ENCODE measurements at regions not wholly inside any gene's neighbourhood (a gene's known extent, or its start where the extent isn't known, plus 50 kb on each side); places are given as distances from the start of the nearest gene placed in this dataset.

GRCh38 chr9:126166291-126166690, 160.3 kb upstream of the MVB12B start:
- no peaks in the 10 kb centered on the region for H3K9me3 ChIP-seq
- no peaks in the 10 kb centered on the region for H3K4me1 ChIP-seq
- no peak overlapping the region for H3K4me3 ChIP-seq
- TF ChIP-seq CTCF (IDR thresholded peaks at IDR 0.05) (no peak), EP300 (IDR thresholded peaks at IDR 0.05) (no peak), POLR2AphosphoS5 (IDR thresholded peaks at IDR 0.05) (no peak), POLR2A (IDR thresholded peaks at IDR 0.05) (no peak)
- WGBS, 2 donors = 85 to 93% methylated on average over 7 of the region's 7 CpGs
- no peaks in the 10 kb centered on the region for H3K36me3 ChIP-seq
- no peaks in the 10 kb centered on the region for H3K27me3 ChIP-seq
- DNase-seq (no peak), ATAC-seq (ENCODE audit: low FRiP score in 2 of 2) (no peak)
- H3K27ac ChIP-seq = no peak overlapping the region

GRCh38 chr9:126166866-126167265, 159.8 kb upstream of the MVB12B start:
- Histone ChIP-seq H3K4me3 (no peak overlapping the region), H3K27ac (no peak overlapping the region), H3K27me3 (no peaks in the 10 kb centered on the region), H3K36me3 (no peaks in the 10 kb centered on the region), H3K9me3 (no peaks in the 10 kb centered on the region), H3K4me1 (no peaks in the 10 kb centered on the region)
- TF ChIP-seq CTCF (IDR thresholded peaks at IDR 0.05) (no peak), POLR2AphosphoS5 (IDR thresholded peaks at IDR 0.05) (no peak), EP300 (IDR thresholded peaks at IDR 0.05) (no peak), POLR2A (IDR thresholded peaks at IDR 0.05) (no peak)
- 87 to 89% methylated on average over 6 of the region's 6 CpGs for WGBS, 2 donors
- DNase-seq (no peak), ATAC-seq (ENCODE audit: low FRiP score in 2 of 2) (no peak)

GRCh38 chr9:126169736-126170135, 156.9 kb upstream of the MVB12B start:
- Histone ChIP-seq H3K27ac (no peak overlapping the region), H3K36me3 (no peaks in the 10 kb centered on the region), H3K9me3 (no peaks in the 10 kb centered on the region), H3K4me3 (no peak overlapping the region), H3K4me1 (no peaks in the 10 kb centered on the region), H3K27me3 (no peaks in the 10 kb centered on the region)
- no peak for TF ChIP-seq POLR2A (IDR thresholded peaks at IDR 0.05)
- TF ChIP-seq EP300 (IDR thresholded peaks at IDR 0.05) = no peak
- no peak for TF ChIP-seq POLR2AphosphoS5 (IDR thresholded peaks at IDR 0.05)
- no peak for TF ChIP-seq CTCF (IDR thresholded peaks at IDR 0.05)
- WGBS, 2 donors = 79 to 80% methylated on average over 4 of the region's 4 CpGs
- ATAC-seq (ENCODE audit: low FRiP score in 2 of 2) = no peak
- DNase-seq = no peak

- no peak overlapping the region for H3K27ac ChIP-seq
- 70 to 79% methylated on average over 6 of the region's 6 CpGs for WGBS, 2 donors
- H3K9me3 ChIP-seq = peaks cover 0 to 4% (median 0%) of the 10 kb centered on the region in 4 donors
- no peaks in the 10 kb centered on the region for H3K27me3 ChIP-seq
- no peaks in the 10 kb centered on the region for H3K4me1 ChIP-seq
- no peaks in the 10 kb centered on the region for H3K36me3 ChIP-seq
- no peak for TF ChIP-seq POLR2AphosphoS5 (IDR thresholded peaks at IDR 0.05)
- TF ChIP-seq POLR2A (IDR thresholded peaks at IDR 0.05) = no peak
- TF ChIP-seq EP300 (IDR thresholded peaks at IDR 0.05) = no peak
- no peak for TF ChIP-seq CTCF (IDR thresholded peaks at IDR 0.05)
- DNase-seq (no peak), ATAC-seq (ENCODE audit: low FRiP score in 2 of 2) (no peak)
- no peak overlapping the region for H3K4me3 ChIP-seq
Measured at GRCh38 chr9:126170286-126170823, 156.3 kb upstream of the MVB12B start.

GRCh38 chr9:126171641-126172040, 155.0 kb upstream of the MVB12B start:
- TF ChIP-seq CTCF (IDR thresholded peaks at IDR 0.05) = no peak
- TF ChIP-seq POLR2AphosphoS5 (IDR thresholded peaks at IDR 0.05) = no peak
- DNase-seq = no peak
- Histone ChIP-seq H3K27me3 (no peaks in the 10 kb centered on the region), H3K27ac (no peak overlapping the region), H3K4me1 (no peaks in the 10 kb centered on the region), H3K36me3 (no peaks in the 10 kb centered on the region), H3K4me3 (no peak overlapping the region), H3K9me3 (peaks cover 0 to 6% (median 2%) of the 10 kb centered on the region in 4 donors)
- ATAC-seq (ENCODE audit: low FRiP score in 2 of 2) = no peak
- 93 to 96% methylated on average over 8 of the region's 8 CpGs for WGBS, 2 donors
